Fibroblast of lung (primary cell): ENCODE measurements at regions not wholly inside any gene's neighbourhood (a gene's known extent, or its start where the extent isn't known, plus 50 kb on each side); places are given as distances from the start of the nearest gene placed in this dataset.

Experiments
- DNase-seq, 2 donors: peaks; one replicate each; pipeline versions ENCODE4 v3.0.0 to v3.0.0-alpha.2; 2010; ENCODE audit warnings: low read depth in 2 of 2
- H2AFZ ChIP-seq: 2 replicates; pipeline ENCODE4 v1.5.1; 2012; ENCODE audit warnings: low read length, control low read depth, inconsistent platforms
- H3K27ac ChIP-seq: 2 replicates; pipeline ENCODE4 v1.5.1; 2011; ENCODE audit warnings: low read length, control low read depth; ENCODE audit not compliant: insufficient read depth
- H3K27me3 ChIP-seq: 2 replicates; pipeline ENCODE4 v1.5.1; 2011; ENCODE audit warnings: mild to moderate bottlenecking, low read length; ENCODE audit not compliant: control insufficient read depth, insufficient read depth
- H3K36me3 ChIP-seq: 2 replicates; pipeline ENCODE4 v1.5.1; 2011; ENCODE audit warnings: low read length; ENCODE audit not compliant: control insufficient read depth, insufficient read depth
- H3K4me1 ChIP-seq: 2 replicates; pipeline ENCODE4 v1.5.1; 2011; ENCODE audit warnings: low read length; ENCODE audit not compliant: control insufficient read depth, insufficient read depth; ENCODE audit errors: extremely low read depth
- H3K4me2 ChIP-seq: 2 replicates; pipeline ENCODE4 v1.5.1; 2011; ENCODE audit warnings: low read length, control low read depth; ENCODE audit not compliant: insufficient read depth; ENCODE audit errors: extremely low read depth
- H3K4me3 ChIP-seq, 4 experiments: fragments of 200-600 bp in 1 of 4; sonication (generic) in 1 of 4; replicated peaks in 1 of 4; 2 replicates each; pipeline ENCODE4 v1.5.1; 2011 to 2016; ENCODE audit warnings: low read length in 4 of 4, low read depth in 3 of 4, mild to moderate bottlenecking in 3 of 4, control low read depth in 2 of 4, inconsistent platforms in 1 of 4, mixed read lengths in 1 of 4; ENCODE audit not compliant: insufficient read depth in 1 of 4; ENCODE audit errors: control extremely low read depth in 1 of 4
- H3K79me2 ChIP-seq: 2 replicates; pipeline ENCODE4 v1.5.1; 2012; ENCODE audit warnings: mild to moderate bottlenecking, low read length, inconsistent platforms; ENCODE audit not compliant: control insufficient read depth, insufficient read depth
- H3K9ac ChIP-seq: 2 replicates; pipeline ENCODE4 v1.5.1; 2011; ENCODE audit warnings: mild to moderate bottlenecking, low read length, control low read depth; ENCODE audit not compliant: insufficient read depth
- H3K9me3 ChIP-seq: 2 replicates; pipeline ENCODE4 v1.5.1; 2012; ENCODE audit warnings: low read depth, low read length; ENCODE audit not compliant: control insufficient read depth, insufficient read depth
- H4K20me1 ChIP-seq: 2 replicates; pipeline ENCODE4 v1.5.1; 2011; ENCODE audit warnings: low read length; ENCODE audit not compliant: control insufficient read depth, insufficient read depth; ENCODE audit errors: extremely low read depth
- CTCF ChIP-seq, 2 donors: IDR thresholded peaks in 1 of 2; conservative IDR thresholded peaks in 1 of 2; 1 replicate in 1 of 2; 2 replicates in 1 of 2; pipeline ENCODE4 v1.5.1; 2011 to 2012; ENCODE audit warnings: low read length in 2 of 2, control low read depth in 1 of 2, inconsistent platforms in 1 of 2, low read depth in 1 of 2, mild to moderate bottlenecking in 1 of 2
- EZH2 ChIP-seq: IDR thresholded peaks from 2 replicates; pipeline ENCODE4 v1.5.1; 2012; ENCODE audit warnings: low read length, control low read depth, mild to moderate bottlenecking; ENCODE audit errors: missing control alignments

- Histone ChIP-seq H3K36me3 (no peaks in the 10 kb centered on the region), H3K27me3 (no peaks in the 10 kb centered on the region)
Observed at GRCh38 chr1:192945390-192946130, 113.6 kb downstream of the UCHL5 start.

DNA sequence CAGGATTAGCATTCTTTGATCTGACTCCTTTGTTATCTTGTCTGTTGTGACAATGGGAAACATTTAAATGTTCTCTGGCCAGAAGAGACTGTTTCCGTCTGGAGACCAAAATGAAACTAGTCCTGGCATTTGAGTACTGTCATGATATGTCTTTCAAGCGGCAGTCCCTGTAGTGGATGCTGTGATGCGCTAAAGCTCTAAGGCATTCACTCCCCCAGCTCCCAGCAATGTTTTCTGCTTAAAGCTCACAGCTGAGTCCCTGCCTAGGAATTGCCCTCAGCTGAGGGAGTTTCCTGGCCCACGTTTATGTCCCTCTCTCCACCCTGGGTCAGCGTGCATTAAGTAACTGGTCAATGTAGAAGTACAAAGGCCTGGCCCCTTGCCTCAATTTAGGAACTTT is 109.4 kb downstream of the UCHL5 start:
- H3K27ac ChIP-seq: no peak overlapping the region
- no peak overlapping the region for H3K9ac ChIP-seq
- H2AFZ ChIP-seq: no peak overlapping the region
- no peaks in the 10 kb centered on the region for H3K36me3 ChIP-seq
- H3K79me2 ChIP-seq: no peaks in the 10 kb centered on the region
- DNase-seq: no peak
- no peaks in the 10 kb centered on the region for H3K4me1 ChIP-seq
- no peak overlapping the region for H3K4me2 ChIP-seq
- TF ChIP-seq CTCF (conservative IDR thresholded peaks at IDR 0.05 in 1 of 2, IDR thresholded peaks at IDR 0.05 in 1 of 2; ENCODE audit: low read depth in 1 of 2, low read length in 2 of 2) (no peak), EZH2 (no peak)
- no peak overlapping the region for H3K4me3 ChIP-seq
- no peaks in the 10 kb centered on the region for H3K9me3 ChIP-seq
- H4K20me1 ChIP-seq: no peaks in the 10 kb centered on the region
- H3K27me3 ChIP-seq: no peaks in the 10 kb centered on the region

More at GRCh38 chr1:192945390-192946130, 113.6 kb downstream of the UCHL5 start:
- Histone ChIP-seq H3K4me2 (no peak overlapping the region), H4K20me1 (no peaks in the 10 kb centered on the region), H3K4me3 (no peak overlapping the region), H2AFZ (no peak overlapping the region), H3K27ac (no peak overlapping the region), H3K9ac (no peak overlapping the region), H3K4me1 (no peaks in the 10 kb centered on the region), H3K79me2 (no peaks in the 10 kb centered on the region), H3K9me3 (no peaks in the 10 kb centered on the region)
- no peak for TF ChIP-seq CTCF (conservative IDR thresholded peaks at IDR 0.05 in 1 of 2, IDR thresholded peaks at IDR 0.05 in 1 of 2; ENCODE audit: low read depth in 1 of 2, low read length in 2 of 2)
- no peak for TF ChIP-seq EZH2
- no peak for DNase-seq

DNA sequence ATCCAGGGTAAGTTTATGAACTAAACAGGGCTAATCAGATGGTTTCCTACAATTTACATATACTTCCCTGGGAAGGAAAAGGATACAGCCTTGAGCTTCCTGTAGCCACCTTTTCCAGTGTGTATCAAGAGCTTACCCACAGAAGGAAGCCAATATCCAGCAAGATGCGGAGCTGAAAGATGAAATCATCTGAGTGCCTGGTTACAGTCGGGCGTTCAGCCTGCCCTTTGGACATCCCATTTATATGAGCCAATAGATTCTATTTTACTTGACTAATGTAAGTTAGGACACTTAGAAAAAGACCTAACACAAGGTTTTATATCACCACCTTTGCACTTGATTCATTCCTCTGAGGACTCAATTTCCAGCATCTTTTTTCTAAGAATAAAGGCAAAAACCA is 108.2 kb downstream of the UCHL5 start:
- no peaks in the 10 kb centered on the region for H3K79me2 ChIP-seq
- TF ChIP-seq EZH2 (no peak), CTCF (conservative IDR thresholded peaks at IDR 0.05 in 1 of 2, IDR thresholded peaks at IDR 0.05 in 1 of 2; ENCODE audit: low read depth in 1 of 2, low read length in 2 of 2) (no peak)
- no peaks in the 10 kb centered on the region for H4K20me1 ChIP-seq
- no peak overlapping the region for H3K4me3 ChIP-seq
- no peak overlapping the region for H2AFZ ChIP-seq
- H3K27me3 ChIP-seq: no peaks in the 10 kb centered on the region
- no peaks in the 10 kb centered on the region for H3K36me3 ChIP-seq
- DNase-seq: no peak
- no peaks in the 10 kb centered on the region for H3K4me1 ChIP-seq
- H3K27ac ChIP-seq: no peak overlapping the region
- no peaks in the 10 kb centered on the region for H3K9me3 ChIP-seq
- H3K4me2 ChIP-seq: no peak overlapping the region
- no peak overlapping the region for H3K9ac ChIP-seq
